ENCODE measurements at regions not wholly inside any gene's neighbourhood (a gene's known extent, or its start where the extent isn't known, plus 50 kb on each side); places are given as distances from the start of the nearest gene placed in this dataset.

DNA sequence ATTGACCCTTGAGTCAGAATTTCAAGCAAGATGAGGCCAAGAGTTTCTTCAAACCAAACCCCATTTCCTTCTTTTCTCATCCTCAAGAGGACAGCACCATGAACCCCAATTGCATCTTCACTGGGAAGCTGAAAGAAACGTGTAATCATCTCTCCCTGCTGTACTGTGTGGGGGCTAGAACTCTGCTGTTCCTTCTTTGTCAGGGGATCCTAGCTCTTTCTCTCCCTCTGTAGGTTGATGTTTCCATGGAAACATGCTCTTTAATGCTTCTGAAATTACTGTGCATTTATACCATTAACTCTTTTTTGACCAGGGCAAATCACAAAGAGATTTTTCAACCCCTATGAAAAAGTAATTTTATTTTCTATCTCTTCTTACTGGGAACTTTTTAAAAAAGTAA is 295.1 kb downstream of the GRIN2B start:
- Histone ChIP-seq H3K4me3 (ENCODE audit: low read length) (no peak overlapping the region), H3K4me1 (ENCODE audit: control insufficient read depth, insufficient read depth, low read length) (no peaks in the 10 kb centered on the region), H3K27me3 (ENCODE audit: control insufficient read depth, insufficient read depth) (no peaks in the 10 kb centered on the region), H3K27ac (ENCODE audit: low read length) (no peak overlapping the region), H3K9me3 (ENCODE audit: control insufficient read depth, low read length) (no peaks in the 10 kb centered on the region)
- WGBS: 54% methylated on average over 1 of the region's 1 CpG
- intact Hi-C loops (cut with DNase I): no loop called here
- ATAC-seq: no peak
- DNase-seq: no peak

DNA sequence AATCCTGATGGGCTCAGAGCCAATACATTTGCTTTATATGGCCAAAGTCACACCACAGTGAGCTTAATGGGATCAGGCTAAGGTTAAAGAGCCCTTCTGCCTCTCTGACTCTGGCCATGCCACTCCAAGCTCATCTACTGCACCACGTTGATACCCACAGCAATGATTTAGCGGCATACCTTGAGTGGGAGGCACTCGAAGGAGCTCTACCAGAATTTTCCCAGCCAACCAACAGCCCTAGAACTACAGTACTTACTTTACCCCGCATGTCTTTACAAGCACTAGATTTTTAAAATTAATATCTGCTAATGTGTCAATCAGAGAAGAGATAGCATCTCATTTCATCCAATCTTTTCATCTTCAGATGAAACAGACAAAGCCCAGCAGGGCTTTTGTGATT is 300.5 kb downstream of the GRIN2B start:
- H3K9me3 ChIP-seq (ENCODE audit: control insufficient read depth, low read length): no peaks in the 10 kb centered on the region
- WGBS: 82% methylated on average over 4 of the region's 4 CpGs
- intact Hi-C loops (cut with DNase I): no loop called here
- H3K4me1 ChIP-seq (ENCODE audit: control insufficient read depth, insufficient read depth, low read length): no peaks in the 10 kb centered on the region
- H3K27me3 ChIP-seq (ENCODE audit: control insufficient read depth, insufficient read depth): no peaks in the 10 kb centered on the region
- ATAC-seq: no peak
- H3K27ac ChIP-seq (ENCODE audit: low read length): no peak overlapping the region
- no peak overlapping the region for H3K4me3 ChIP-seq (ENCODE audit: low read length)
- DNase-seq: no peak

DNA sequence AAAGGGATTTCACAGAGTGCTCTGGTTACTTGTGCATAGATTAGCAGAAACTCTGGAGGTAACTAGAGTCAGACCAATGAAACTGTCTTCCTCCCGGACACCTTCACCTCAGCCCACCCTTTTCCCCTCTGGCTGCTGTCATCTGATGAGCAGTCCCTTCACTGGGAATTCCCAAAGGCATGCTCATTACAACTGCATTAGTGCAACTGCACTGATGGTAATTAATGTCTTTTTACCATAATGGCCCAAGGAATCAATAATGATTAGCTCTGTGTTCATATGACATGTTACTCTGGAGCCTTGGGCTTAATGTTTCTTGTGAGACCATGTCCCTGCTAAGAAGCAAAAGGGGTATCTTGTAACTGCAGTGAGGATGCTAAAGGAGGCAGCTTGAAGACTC is 304.5 kb downstream of the GRIN2B start:
- no peaks in the 10 kb centered on the region for H3K4me1 ChIP-seq (ENCODE audit: control insufficient read depth, insufficient read depth, low read length)
- DNase-seq: no peak
- 84% methylated on average over 1 of the region's 1 CpG for WGBS
- no peak for ATAC-seq
- intact Hi-C loops (cut with DNase I): no loop called here
- no peaks in the 10 kb centered on the region for H3K9me3 ChIP-seq (ENCODE audit: control insufficient read depth, low read length)
- no peak overlapping the region for H3K27ac ChIP-seq (ENCODE audit: low read length)
- H3K27me3 ChIP-seq (ENCODE audit: control insufficient read depth, insufficient read depth): no peaks in the 10 kb centered on the region
- no peak overlapping the region for H3K4me3 ChIP-seq (ENCODE audit: low read length)

DNA sequence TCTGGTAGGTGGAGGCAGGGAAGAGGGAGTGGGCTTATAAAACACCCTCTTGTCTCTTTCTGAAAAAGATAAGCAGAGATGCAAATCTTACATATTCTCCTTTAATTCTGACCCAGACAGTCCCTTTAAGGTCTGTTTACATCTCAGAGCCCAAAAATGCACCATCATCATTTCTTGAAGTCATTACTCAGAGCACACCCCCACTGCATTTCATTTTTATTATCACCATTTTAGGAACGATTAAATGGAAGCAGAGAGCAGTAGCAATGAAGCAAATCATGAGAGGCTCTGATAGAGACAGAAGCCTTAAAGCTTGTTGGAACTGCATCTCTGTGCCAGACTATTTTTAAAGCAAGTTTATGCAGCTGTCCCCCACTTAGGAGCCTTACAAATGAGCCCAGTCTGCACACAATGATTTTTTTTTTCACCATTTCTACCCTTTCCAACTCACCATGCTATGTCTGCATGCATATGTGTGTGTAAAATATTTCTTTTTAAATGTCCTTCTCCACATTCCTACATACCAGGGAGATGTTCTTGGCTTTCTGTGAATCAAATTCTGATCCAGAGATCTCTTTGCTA is 311.0 kb downstream of the GRIN2B start:
- H3K4me1 ChIP-seq (ENCODE audit: control insufficient read depth, insufficient read depth, low read length): no peaks in the 10 kb centered on the region
- DNase-seq (no peak), ATAC-seq (no peak)
- intact Hi-C loops (cut with DNase I): no loop called here
- no peaks in the 10 kb centered on the region for H3K27me3 ChIP-seq (ENCODE audit: control insufficient read depth, insufficient read depth)
- 24% methylated on average over 1 of the region's 1 CpG for WGBS
- no peaks in the 10 kb centered on the region for H3K9me3 ChIP-seq (ENCODE audit: control insufficient read depth, low read length)
- H3K4me3 ChIP-seq (ENCODE audit: low read length): no peak overlapping the region
- H3K27ac ChIP-seq (ENCODE audit: low read length): no peak overlapping the region

DNA sequence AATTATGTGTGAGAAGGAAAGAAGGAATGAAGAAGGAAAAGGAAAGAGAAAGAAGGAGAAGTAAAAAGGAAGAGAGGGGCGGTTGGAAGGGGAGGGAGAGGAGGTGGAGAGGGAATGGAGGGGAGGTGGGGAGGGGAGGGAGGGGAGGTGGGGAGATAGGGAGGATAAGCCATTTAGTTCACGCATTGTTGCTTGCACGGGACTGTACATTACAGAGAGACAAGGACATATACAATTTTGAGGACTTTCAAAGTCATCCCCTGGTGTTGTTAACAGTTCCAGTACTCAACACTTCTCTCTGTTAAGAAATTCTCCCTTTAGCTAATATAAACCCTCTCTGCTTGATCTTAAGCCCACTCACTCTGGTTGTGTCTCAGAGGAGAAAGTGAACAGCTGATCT is 312.5 kb downstream of the GRIN2B start:
- H3K9me3 ChIP-seq (ENCODE audit: control insufficient read depth, low read length): no peaks in the 10 kb centered on the region
- intact Hi-C loops (cut with DNase I): loop anchor here in 3 of 4 donors (10.0 kb wide), 2 partner anchors 304 to 394 kb away; no protein-coding TSS in a partner anchor
- H3K27ac ChIP-seq (ENCODE audit: low read length): no peak overlapping the region
- WGBS: 80% methylated on average over 3 of the region's 3 CpGs
- H3K27me3 ChIP-seq (ENCODE audit: control insufficient read depth, insufficient read depth): no peaks in the 10 kb centered on the region
- ATAC-seq: no peak
- DNase-seq: no peak
- no peak overlapping the region for H3K4me3 ChIP-seq (ENCODE audit: low read length)
- no peaks in the 10 kb centered on the region for H3K4me1 ChIP-seq (ENCODE audit: control insufficient read depth, insufficient read depth, low read length)

DNA sequence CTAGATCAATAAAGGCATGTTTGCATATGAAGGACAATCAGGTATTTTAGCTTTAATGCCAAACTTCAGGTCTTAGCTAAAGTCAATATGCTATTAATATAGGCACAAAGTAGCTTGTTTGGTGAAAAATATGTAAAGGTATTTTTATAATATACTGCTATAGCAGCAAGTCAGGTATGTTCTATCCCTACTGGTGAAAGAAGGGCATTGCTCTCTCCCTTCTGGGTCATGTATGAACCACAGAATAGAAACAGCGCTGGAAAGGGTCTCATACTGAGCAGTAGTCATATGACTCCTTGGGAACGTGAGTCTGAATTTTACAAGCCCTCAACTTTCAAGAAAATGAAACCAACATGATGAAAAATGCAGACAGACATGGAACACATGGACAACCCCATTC is 314.6 kb downstream of the GRIN2B start:
- intact Hi-C loops (cut with DNase I): loop anchor here in 3 of 4 donors (10.0 kb wide), 2 partner anchors 302 to 392 kb away; no protein-coding TSS in a partner anchor

DNA sequence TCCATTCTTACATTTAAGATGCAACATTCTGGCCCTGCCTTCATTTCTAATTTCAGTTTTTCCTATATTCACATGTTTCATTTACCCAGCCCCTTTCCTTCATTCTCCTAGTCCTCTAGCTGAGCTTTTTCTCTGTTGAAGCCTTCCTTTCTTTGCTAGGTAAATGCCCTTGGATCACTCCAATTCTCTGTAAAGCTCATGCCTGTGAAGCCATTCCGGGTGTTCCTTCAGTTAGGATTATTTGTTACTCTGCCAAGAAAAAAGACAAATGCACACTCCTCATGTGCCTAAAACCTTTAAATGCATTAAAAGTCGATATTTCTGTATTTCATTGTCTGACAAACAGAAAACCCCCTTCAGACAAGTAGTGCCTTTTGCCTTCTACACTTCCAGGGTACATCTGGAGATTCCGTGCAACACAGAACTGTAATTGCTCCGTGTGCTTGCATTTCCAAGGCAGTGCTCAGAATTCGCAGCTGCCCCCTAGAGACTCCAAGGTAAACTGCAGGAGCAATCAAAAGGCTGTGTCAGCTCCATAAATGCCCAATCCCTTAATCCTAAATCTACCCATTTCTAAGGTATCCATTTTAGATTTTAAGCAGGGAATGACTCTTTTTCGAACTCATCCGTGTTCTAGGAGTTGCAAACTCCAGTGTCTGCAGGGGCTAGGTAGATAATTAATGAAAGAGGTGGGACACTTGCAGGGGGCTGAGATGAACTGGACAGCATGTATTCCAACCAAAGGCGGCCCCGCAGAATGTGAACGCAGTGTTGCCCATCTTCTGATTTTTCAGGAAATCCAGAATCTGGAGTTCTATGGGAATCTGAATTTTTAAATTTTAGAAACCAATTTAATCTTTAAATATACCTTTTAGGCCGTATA is 320.2 kb downstream of the GRIN2B start:
- peak; percentile 71 to 81 for ATAC-seq
- Histone ChIP-seq H3K27ac (ENCODE audit: low read length) (no peak overlapping the region), H3K4me3 (ENCODE audit: low read length) (no peak overlapping the region), H3K4me1 (ENCODE audit: control insufficient read depth, insufficient read depth, low read length) (no peaks in the 10 kb centered on the region), H3K27me3 (ENCODE audit: control insufficient read depth, insufficient read depth) (no peaks in the 10 kb centered on the region), H3K9me3 (ENCODE audit: control insufficient read depth, low read length) (no peaks in the 10 kb centered on the region)
- intact Hi-C loops (cut with DNase I): loop anchor here (5.0 to 10.0 kb wide), 3 partner anchors 296 to 386 kb away; no protein-coding TSS in a partner anchor
- WGBS: 39% methylated on average over 11 of the region's 11 CpGs
- peak; percentile 23 to 57 (median 40) for DNase-seq

More for the DNA sequence above, 314.6 kb downstream of the GRIN2B start:
- Histone ChIP-seq H3K4me3 (ENCODE audit: low read length) (no peak overlapping the region), H3K27ac (ENCODE audit: low read length) (no peak overlapping the region), H3K4me1 (ENCODE audit: control insufficient read depth, insufficient read depth, low read length) (no peaks in the 10 kb centered on the region), H3K9me3 (ENCODE audit: control insufficient read depth, low read length) (no peaks in the 10 kb centered on the region), H3K27me3 (ENCODE audit: control insufficient read depth, insufficient read depth) (no peaks in the 10 kb centered on the region)
- WGBS: 53% methylated on average over 2 of the region's 2 CpGs
- DNase-seq: no peak
- ATAC-seq: no peak

DNA sequence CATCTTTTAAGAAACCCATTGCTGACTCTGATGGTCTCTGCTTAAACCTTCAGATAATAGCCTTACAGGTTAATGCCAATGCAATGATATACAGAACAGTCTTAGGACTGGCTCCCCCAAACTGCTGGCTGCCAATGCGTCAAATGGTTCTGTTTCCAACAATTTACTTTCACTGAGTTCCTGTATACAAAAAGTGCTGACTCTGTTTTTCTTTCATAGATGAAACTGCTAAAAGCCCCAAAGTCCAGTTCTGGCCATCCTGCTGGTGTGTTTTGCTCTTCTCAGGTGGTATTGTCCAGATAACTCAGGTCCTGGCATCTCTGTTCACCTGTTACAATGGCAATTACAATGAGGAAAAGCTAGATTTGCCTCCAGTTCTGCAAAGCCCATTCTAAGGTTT is 326.9 kb downstream of the GRIN2B start:
- Histone ChIP-seq H3K4me3 (ENCODE audit: low read length) (no peak overlapping the region), H3K9me3 (ENCODE audit: control insufficient read depth, low read length) (no peaks in the 10 kb centered on the region), H3K27ac (ENCODE audit: low read length) (no peak overlapping the region), H3K4me1 (ENCODE audit: control insufficient read depth, insufficient read depth, low read length) (no peaks in the 10 kb centered on the region), H3K27me3 (ENCODE audit: control insufficient read depth, insufficient read depth) (no peaks in the 10 kb centered on the region)
- ATAC-seq: no peak
- intact Hi-C loops (cut with DNase I): no loop called here
- 86% methylated on average over 1 of the region's 1 CpG for WGBS
- no peak for DNase-seq

DNA sequence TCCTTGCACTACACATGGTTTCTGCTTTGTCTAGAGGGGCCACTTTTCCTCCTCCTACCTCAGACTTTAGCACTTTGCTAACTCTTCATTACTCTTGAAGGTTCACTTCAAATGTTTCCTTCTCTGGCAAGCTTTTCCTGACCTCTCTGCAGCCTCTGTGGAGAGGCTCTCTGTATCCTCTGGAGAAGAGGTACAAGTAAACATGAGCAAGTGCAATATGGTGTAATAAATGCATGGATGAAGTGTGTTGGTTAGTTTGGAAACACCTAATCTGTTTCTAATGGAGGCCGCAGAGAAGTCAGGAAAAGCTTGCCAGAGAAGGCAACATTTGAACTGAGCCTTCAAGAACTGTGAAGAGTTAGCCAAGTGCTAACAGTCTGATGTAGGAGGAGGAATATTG is 329.3 kb downstream of the GRIN2B start:
- Histone ChIP-seq H3K4me3 (ENCODE audit: low read length) (no peak overlapping the region), H3K4me1 (ENCODE audit: control insufficient read depth, insufficient read depth, low read length) (no peaks in the 10 kb centered on the region), H3K27me3 (ENCODE audit: control insufficient read depth, insufficient read depth) (no peaks in the 10 kb centered on the region), H3K27ac (ENCODE audit: low read length) (no peak overlapping the region), H3K9me3 (ENCODE audit: control insufficient read depth, low read length) (no peaks in the 10 kb centered on the region)
- intact Hi-C loops (cut with DNase I): no loop called here
- 92% methylated on average over 1 of the region's 1 CpG for WGBS
- ATAC-seq (no peak), DNase-seq (no peak)

DNA sequence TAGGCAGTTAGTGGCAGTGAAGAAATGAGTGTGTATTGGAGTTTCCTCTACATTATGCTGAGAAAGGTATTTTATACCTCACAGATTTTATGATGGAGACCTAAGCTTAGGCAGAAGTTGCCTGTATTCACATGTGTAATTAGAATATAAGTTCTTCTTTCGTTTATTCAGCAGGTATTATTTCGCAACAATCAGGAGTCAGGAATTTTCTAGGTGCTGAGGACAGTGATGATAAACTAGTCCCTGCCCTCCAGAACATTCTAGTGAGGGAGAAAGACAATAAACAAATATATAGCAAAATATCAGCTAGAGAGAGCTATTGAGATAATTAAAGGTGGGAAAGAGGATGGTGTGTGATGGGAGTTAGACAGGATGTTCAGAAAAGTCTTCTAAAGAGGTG is 345.7 kb downstream of the GRIN2B start:
- intact Hi-C loops (cut with DNase I): no loop called here
- ATAC-seq: no peak
- WGBS: 78% methylated on average over 2 of the region's 2 CpGs

DNA sequence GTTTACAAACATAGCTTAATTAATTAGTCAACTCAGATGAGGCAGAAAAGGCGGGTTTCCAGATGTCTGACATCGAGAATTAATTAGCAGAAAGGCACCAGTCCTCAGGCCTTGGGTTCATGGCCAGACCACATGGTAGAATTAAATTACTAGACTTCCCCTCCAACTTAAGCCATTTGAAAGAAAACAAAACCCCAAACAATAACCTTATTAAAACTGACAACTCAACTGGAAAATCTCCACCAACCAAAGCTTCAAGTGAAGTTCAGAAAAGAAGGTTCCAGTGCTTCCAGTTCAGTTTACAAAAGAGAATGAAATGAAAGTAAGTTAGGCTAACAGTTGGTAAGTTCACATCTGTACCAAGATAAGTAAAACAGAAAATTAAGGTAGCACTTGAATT is 349.5 kb downstream of the GRIN2B start:
- ATAC-seq (no peak), DNase-seq (no peak)
- Histone ChIP-seq H3K4me1 (ENCODE audit: control insufficient read depth, insufficient read depth, low read length) (no peaks in the 10 kb centered on the region), H3K27ac (ENCODE audit: low read length) (no peak overlapping the region), H3K9me3 (ENCODE audit: control insufficient read depth, low read length) (no peaks in the 10 kb centered on the region), H3K4me3 (ENCODE audit: low read length) (no peak overlapping the region), H3K27me3 (ENCODE audit: control insufficient read depth, insufficient read depth) (no peaks in the 10 kb centered on the region)
- intact Hi-C loops (cut with DNase I): no loop called here
- WGBS: 80% methylated on average over 2 of the region's 2 CpGs

More for the DNA sequence above, 345.7 kb downstream of the GRIN2B start:
- H3K27me3 ChIP-seq (ENCODE audit: control insufficient read depth, insufficient read depth): no peaks in the 10 kb centered on the region
- H3K9me3 ChIP-seq (ENCODE audit: control insufficient read depth, low read length): no peaks in the 10 kb centered on the region
- DNase-seq: no peak
- H3K4me3 ChIP-seq (ENCODE audit: low read length): no peak overlapping the region
- H3K27ac ChIP-seq (ENCODE audit: low read length): no peak overlapping the region
- H3K4me1 ChIP-seq (ENCODE audit: control insufficient read depth, insufficient read depth, low read length): no peaks in the 10 kb centered on the region

All from right cardiac atrium (tissue), 5 donors.